Esophagus muscularis mucosa (tissue), 4 donors: ENCODE measurements at regions not wholly inside any gene's neighbourhood (a gene's known extent, or its start where the extent isn't known, plus 50 kb on each side); places are given as distances from the start of the nearest gene placed in this dataset.

Experiments used
- DNase-seq: peaks from one replicate; pipeline ENCODE4 v3.0.0-alpha.2; 2017; ENCODE audit errors: extremely low spot score
- H3K27ac ChIP-seq, 4 donors: fragments of 200-600 bp; sonication (generic); replicated peaks in 1 of 4; 1 replicate in 3 of 4; 2 replicates in 1 of 4; pipeline ENCODE4 v1.5.1; 2016 to 2019; ENCODE audit warnings: mild to moderate bottlenecking in 1 of 4
- H3K27me3 ChIP-seq, 4 donors: fragments of 200-600 bp; sonication (generic); one replicate each; pipeline versions ENCODE4 v1.5.1 to v1.6.0; 2016 to 2019
- H3K36me3 ChIP-seq, 4 donors: fragments of 200-600 bp; sonication (generic); one replicate each; pipeline ENCODE4 v1.5.1; 2016 to 2019
- H3K4me1 ChIP-seq, 4 donors: fragments of 200-600 bp; sonication (generic); one replicate each; pipeline ENCODE4 v1.5.1; 2016 to 2019
- H3K4me3 ChIP-seq, 4 donors: fragments of 200-600 bp; sonication (generic); 1 replicate in 2 of 4; 2 replicates in 2 of 4; pipeline ENCODE4 v1.5.1; 2016 to 2019; ENCODE audit warnings: mild to moderate bottlenecking in 4 of 4, moderate library complexity in 1 of 4
- H3K9me3 ChIP-seq, 4 donors: fragments of 200-600 bp; sonication (generic); 1 replicate in 3 of 4; 2 replicates in 1 of 4; pipeline ENCODE4 v1.5.1; 2016 to 2019
- CTCF ChIP-seq, 3 experiments: fragments of 200-600 bp in 2 of 3; fragments of 450-650 bp in 1 of 3; sonication (generic) in 2 of 3; IDR thresholded peaks; one replicate each; pipeline ENCODE4 v1.5.1; 2017 to 2019; ENCODE audit warnings: antibody characterized with exemption in 3 of 3, mild to moderate bottlenecking in 2 of 3, moderate library complexity in 1 of 3
- EP300 ChIP-seq: sonication (generic); formaldehyde crosslinking; IDR thresholded peaks from one replicate; pipeline ENCODE4 v1.6.1; 2017; ENCODE audit warnings: antibody characterized with exemption
- POLR2A ChIP-seq: fragments of 450-650 bp; IDR thresholded peaks from one replicate; pipeline ENCODE4 v1.6.1; 2017; ENCODE audit warnings: antibody characterized with exemption, moderate library complexity, mild to moderate bottlenecking, low read depth
- POLR2AphosphoS5 ChIP-seq, 2 donors: sonication (generic); formaldehyde crosslinking; IDR thresholded peaks; one replicate each; pipeline ENCODE4 v1.6.1; 2017; ENCODE audit warnings: antibody characterized with exemption in 2 of 2
- WGBS: methylation state at CpG from one replicate; pipeline ENCODE4 v1.1.5; 2018; 5-methylcytosine and 5-hydroxymethylcytosine counted together
- intact Hi-C: fragments of 100-400 bp; cut with DNase I; formaldehyde crosslinking; loops from one replicate; pipeline ENCODE4 v1.15.1; 2023

GRCh38 chr1:168792142-168792541 lies 63.1 kb upstream of the DPT start:
- TF ChIP-seq CTCF (IDR thresholded peaks at IDR 0.05): no peak
- TF ChIP-seq EP300: no peak
- no peak for TF ChIP-seq POLR2AphosphoS5 (IDR thresholded peaks at IDR 0.05)
- TF ChIP-seq POLR2A: no peak
- H3K9me3 ChIP-seq: no peaks in the 10 kb centered on the region
- 91% methylated on average over 3 of the region's 3 CpGs for WGBS
- no peaks in the 10 kb centered on the region for H3K4me1 ChIP-seq
- no peak overlapping the region for H3K4me3 ChIP-seq
- H3K27ac ChIP-seq: no peak overlapping the region
- no peaks in the 10 kb centered on the region for H3K36me3 ChIP-seq
- H3K27me3 ChIP-seq: no peaks in the 10 kb centered on the region
- intact Hi-C loops: no loop called here
- no peak for DNase-seq

- Histone ChIP-seq H3K36me3 (no peaks in the 10 kb centered on the region), H3K27ac (no peak overlapping the region), H3K9me3 (no peaks in the 10 kb centered on the region), H3K4me1 (no peaks in the 10 kb centered on the region), H3K4me3 (no peak overlapping the region), H3K27me3 (no peaks in the 10 kb centered on the region)
- TF ChIP-seq POLR2A: no peak
- intact Hi-C loops: no loop called here
- no peak for DNase-seq
- WGBS: 54% methylated on average over 2 of the region's 2 CpGs
These were observed 63.7 kb upstream of the DPT start for GRCh38 chr1:168792592-168793125.

GRCh38 chr1:168794057-168794456 lies 65.1 kb upstream of the DPT start:
- TF ChIP-seq POLR2A (no peak), CTCF (IDR thresholded peaks at IDR 0.05) (no peak), EP300 (no peak), POLR2AphosphoS5 (IDR thresholded peaks at IDR 0.05) (no peak)
- no peaks in the 10 kb centered on the region for H3K36me3 ChIP-seq
- H3K9me3 ChIP-seq: no peaks in the 10 kb centered on the region
- no peaks in the 10 kb centered on the region for H3K4me1 ChIP-seq
- intact Hi-C loops: no loop called here
- H3K4me3 ChIP-seq: no peak overlapping the region
- 91% methylated on average over 6 of the region's 6 CpGs for WGBS
- H3K27ac ChIP-seq: no peak overlapping the region
- H3K27me3 ChIP-seq: no peaks in the 10 kb centered on the region
- no peak for DNase-seq

DNA sequence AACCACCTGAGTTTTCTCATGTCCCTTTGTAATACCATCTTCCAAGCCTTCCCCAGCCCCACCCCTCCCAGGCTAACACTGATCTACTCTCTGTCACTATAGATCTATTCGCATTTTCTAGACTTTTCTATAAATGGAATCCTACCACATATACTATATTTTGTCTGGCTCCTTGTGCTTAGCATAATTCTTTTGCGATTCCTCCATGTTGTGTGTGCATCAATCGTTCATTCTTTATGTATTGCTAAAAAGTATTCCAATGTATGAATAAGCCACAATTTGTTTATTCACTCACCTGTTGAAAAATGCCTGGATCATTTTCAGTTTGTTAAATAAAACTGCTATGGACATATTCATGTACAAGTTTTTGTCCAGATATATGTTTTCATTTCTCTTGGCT lies 66.7 kb upstream of the DPT start:
- Histone ChIP-seq H3K9me3 (no peaks in the 10 kb centered on the region), H3K4me1 (no peaks in the 10 kb centered on the region), H3K27ac (no peak overlapping the region), H3K27me3 (no peaks in the 10 kb centered on the region), H3K36me3 (no peaks in the 10 kb centered on the region), H3K4me3 (no peak overlapping the region)
- DNase-seq: no peak
- intact Hi-C loops: no loop called here
- WGBS: 99% methylated on average over 3 of the region's 3 CpGs
- TF ChIP-seq POLR2AphosphoS5 (IDR thresholded peaks at IDR 0.05) (no peak), EP300 (no peak), CTCF (IDR thresholded peaks at IDR 0.05) (no peak)

- TF ChIP-seq POLR2AphosphoS5 (IDR thresholded peaks at IDR 0.05) (no peak), EP300 (no peak), POLR2A (no peak), CTCF (IDR thresholded peaks at IDR 0.05) (no peak)
- Histone ChIP-seq H3K27ac (no peak overlapping the region), H3K36me3 (no peaks in the 10 kb centered on the region), H3K9me3 (no peaks in the 10 kb centered on the region), H3K27me3 (no peaks in the 10 kb centered on the region), H3K4me1 (no peaks in the 10 kb centered on the region), H3K4me3 (no peak overlapping the region)
- intact Hi-C loops: no loop called here
- 88% methylated on average over 2 of the region's 2 CpGs for WGBS
- DNase-seq: no peak
These were observed 71.1 kb upstream of the DPT start for GRCh38 chr1:168799927-168800605.
